Inferior parietal cortex (tissue), 1 donor: ENCODE measurements at regions not wholly inside any gene's neighbourhood (a gene's known extent, or its start where the extent isn't known, plus 50 kb on each side); places are given as distances from the start of the nearest gene placed in this dataset.

Source experiments
- DNase-seq: peaks from one replicate; pipeline ENCODE4 v3.0.0-alpha.2; 2016; ENCODE audit errors: extremely low spot score

- DNase-seq = no peak
Observed at GRCh38 chr1:60133000-60133673, 59.6 kb upstream of the C1orf87 start.

GRCh38 chr1:60132108-60132507 is 58.5 kb upstream of the C1orf87 start:
- DNase-seq = no peak

- no peak for DNase-seq
Observed at GRCh38 chr1:60130703-60131102, 57.1 kb upstream of the C1orf87 start.

- no peak for DNase-seq
Observed at GRCh38 chr1:60129911-60130310, 56.3 kb upstream of the C1orf87 start.

- no peak for DNase-seq
Observed at GRCh38 chr1:60126723-60127122, 53.2 kb upstream of the C1orf87 start.
